Keratinocyte (primary cell): ENCODE measurements at regions not wholly inside any gene's neighbourhood (a gene's known extent, or its start where the extent isn't known, plus 50 kb on each side); places are given as distances from the start of the nearest gene placed in this dataset.

Source experiments
- DNase-seq: peaks from one replicate; pipeline ENCODE4 v3.0.0-alpha.2; 2011; ENCODE audit warnings: low read depth, missing footprints, low spot score
- FAIRE-seq: peaks from 2 replicates; lab custom pipeline; 2011; peaks lifted over from hg19 to GRCh38; lab: Jason Lieb, UNC
- H2AFZ ChIP-seq: 2 replicates; pipeline ENCODE4 v1.6.0; 2012; ENCODE audit warnings: low read length, control low read depth, inconsistent platforms; ENCODE audit not compliant: control insufficient read depth
- H3K27ac ChIP-seq: 2 replicates; pipeline ENCODE4 v1.5.1; 2011; ENCODE audit warnings: low read length; ENCODE audit not compliant: control insufficient read depth, insufficient read depth
- H3K27me3 ChIP-seq: 3 replicates; pipeline ENCODE4 v1.6.0; 2011; ENCODE audit warnings: low read length; ENCODE audit not compliant: control insufficient read depth, insufficient read depth; ENCODE audit errors: extremely low read depth
- H3K36me3 ChIP-seq, 2 experiments: 2 replicates in 1 of 2; 3 replicates in 1 of 2; pipeline ENCODE4 v1.5.1; 2011; ENCODE audit warnings: low read length in 2 of 2, mild to moderate bottlenecking in 1 of 2; ENCODE audit not compliant: control insufficient read depth in 2 of 2, insufficient read depth in 2 of 2; ENCODE audit errors: extremely low read depth in 1 of 2
- H3K4me1 ChIP-seq: 3 replicates; pipeline ENCODE4 v1.5.1; 2011; ENCODE audit warnings: low read length; ENCODE audit not compliant: control insufficient read depth, insufficient read depth; ENCODE audit errors: extremely low read depth
- H3K4me2 ChIP-seq: 3 replicates; pipeline ENCODE4 v1.6.0; 2011; ENCODE audit warnings: low read depth, low read length; ENCODE audit not compliant: control insufficient read depth, insufficient read depth; ENCODE audit errors: extremely low read depth
- H3K4me3 ChIP-seq, 3 experiments: fragments of 200-600 bp in 1 of 3; sonication (generic) in 1 of 3; 2 replicates in 2 of 3; 3 replicates in 1 of 3; pipeline ENCODE4 v1.5.1; 2011 to 2016; ENCODE audit warnings: low read length in 3 of 3, mild to moderate bottlenecking in 3 of 3, control low read depth in 2 of 3, inconsistent platforms in 1 of 3, low read depth in 1 of 3, mixed read lengths in 1 of 3, mixed run types in 1 of 3, moderate library complexity in 1 of 3; ENCODE audit not compliant: control insufficient read depth in 2 of 3, insufficient read depth in 2 of 3; ENCODE audit errors: extremely low read depth in 1 of 3
- H3K79me2 ChIP-seq: 2 replicates; pipeline ENCODE4 v1.6.0; 2012; ENCODE audit warnings: low read length; ENCODE audit not compliant: control insufficient read depth, insufficient read depth
- H3K9ac ChIP-seq: 3 replicates; pipeline ENCODE4 v1.6.0; 2011; ENCODE audit warnings: low read length; ENCODE audit not compliant: control insufficient read depth, insufficient read depth; ENCODE audit errors: extremely low read depth
- H3K9me1 ChIP-seq: 3 replicates; pipeline ENCODE4 v1.6.0; 2011; ENCODE audit warnings: low read length; ENCODE audit not compliant: control insufficient read depth, insufficient read depth; ENCODE audit errors: extremely low read depth
- H3K9me3 ChIP-seq: 2 replicates; pipeline ENCODE4 v1.5.1; 2012; ENCODE audit warnings: low read depth, low read length; ENCODE audit not compliant: control insufficient read depth
- H4K20me1 ChIP-seq: 3 replicates; pipeline ENCODE4 v1.6.0; 2011; ENCODE audit warnings: low read length; ENCODE audit not compliant: control insufficient read depth, insufficient read depth; ENCODE audit errors: extremely low read depth
- EZH2 ChIP-seq: IDR thresholded peaks from one replicate; pipeline ENCODE4 v1.6.1; 2012; ENCODE audit warnings: inconsistent platforms, mild to moderate bottlenecking, low read length, moderate library complexity
- dilution Hi-C: fragments of 300-500 bp; cut with MboI; formaldehyde crosslinking; loops from one replicate; pipeline ENCODE4 v1.7.0; 2020; ENCODE audit warnings: low sequenced_read_pairs; ENCODE audit not compliant: extremely low pct_ligation_motif_present
- TF ChIP-seq, protein P1 (sequence below), 3 experiments: IDR thresholded peaks in 1 of 3; conservative IDR thresholded peaks in 1 of 3; optimal IDR thresholded peaks in 1 of 3; 2 replicates in 2 of 3; 3 replicates in 1 of 3; pipeline versions ENCODE3 to v1.5.1; 2011; ENCODE audit warnings: low read length in 3 of 3, mild to moderate bottlenecking in 3 of 3, moderate library complexity in 2 of 3, control low read depth in 1 of 3, inconsistent platforms in 1 of 3; ENCODE audit not compliant: insufficient read depth in 2 of 3; ENCODE audit errors: extremely low read depth in 1 of 3

DNA sequence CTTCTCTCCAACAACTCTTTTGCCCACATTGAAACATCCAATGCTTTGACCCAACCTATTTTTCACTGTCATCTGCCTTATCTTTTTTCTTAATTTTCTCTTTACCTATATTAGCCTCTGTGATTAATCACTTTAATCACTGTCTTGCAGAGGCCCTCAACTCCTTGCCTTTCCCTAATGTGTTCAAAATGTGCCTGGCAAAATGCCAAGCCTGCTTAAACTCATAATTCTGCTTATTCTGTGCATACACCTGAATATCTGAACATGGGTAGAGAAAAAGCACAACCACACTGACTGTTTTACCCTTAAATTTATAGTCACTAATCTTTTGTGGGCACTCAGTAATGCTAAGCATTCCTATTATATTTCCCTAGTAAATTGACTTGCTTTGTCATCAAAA, 63.0 kb upstream of the GALNT13 start:
- dilution Hi-C loops, result no loop called here
- DNase-seq (no peak), FAIRE-seq (no peak)
- TF ChIP-seq, protein P1, sequence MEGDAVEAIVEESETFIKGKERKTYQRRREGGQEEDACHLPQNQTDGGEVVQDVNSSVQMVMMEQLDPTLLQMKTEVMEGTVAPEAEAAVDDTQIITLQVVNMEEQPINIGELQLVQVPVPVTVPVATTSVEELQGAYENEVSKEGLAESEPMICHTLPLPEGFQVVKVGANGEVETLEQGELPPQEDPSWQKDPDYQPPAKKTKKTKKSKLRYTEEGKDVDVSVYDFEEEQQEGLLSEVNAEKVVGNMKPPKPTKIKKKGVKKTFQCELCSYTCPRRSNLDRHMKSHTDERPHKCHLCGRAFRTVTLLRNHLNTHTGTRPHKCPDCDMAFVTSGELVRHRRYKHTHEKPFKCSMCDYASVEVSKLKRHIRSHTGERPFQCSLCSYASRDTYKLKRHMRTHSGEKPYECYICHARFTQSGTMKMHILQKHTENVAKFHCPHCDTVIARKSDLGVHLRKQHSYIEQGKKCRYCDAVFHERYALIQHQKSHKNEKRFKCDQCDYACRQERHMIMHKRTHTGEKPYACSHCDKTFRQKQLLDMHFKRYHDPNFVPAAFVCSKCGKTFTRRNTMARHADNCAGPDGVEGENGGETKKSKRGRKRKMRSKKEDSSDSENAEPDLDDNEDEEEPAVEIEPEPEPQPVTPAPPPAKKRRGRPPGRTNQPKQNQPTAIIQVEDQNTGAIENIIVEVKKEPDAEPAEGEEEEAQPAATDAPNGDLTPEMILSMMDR (optimal IDR thresholded peaks at IDR 0.05 in 1 of 3, IDR thresholded peaks at IDR 0.05 in 1 of 3, conservative IDR thresholded peaks at IDR 0.05 in 1 of 3; ENCODE audit: extremely low read depth in 1 of 3, insufficient read depth in 2 of 3, low read length in 3 of 3), result no peak
- TF ChIP-seq EZH2, result no peak
- H3K27me3 ChIP-seq, result no peaks in the 10 kb centered on the region
- no peak overlapping the region for H3K4me3 ChIP-seq
- H3K27ac ChIP-seq, result no peak overlapping the region
- H4K20me1 ChIP-seq, result no peaks in the 10 kb centered on the region
- no peaks in the 10 kb centered on the region for H3K9me1 ChIP-seq
- H3K9ac ChIP-seq, result no peak overlapping the region
- H3K36me3 ChIP-seq, result no peaks in the 10 kb centered on the region
- no peaks in the 10 kb centered on the region for H3K79me2 ChIP-seq
- H3K4me1 ChIP-seq, result no peaks in the 10 kb centered on the region
- H3K4me2 ChIP-seq, result no peak overlapping the region
- no peak overlapping the region for H2AFZ ChIP-seq
- H3K9me3 ChIP-seq, result no peaks in the 10 kb centered on the region

DNA sequence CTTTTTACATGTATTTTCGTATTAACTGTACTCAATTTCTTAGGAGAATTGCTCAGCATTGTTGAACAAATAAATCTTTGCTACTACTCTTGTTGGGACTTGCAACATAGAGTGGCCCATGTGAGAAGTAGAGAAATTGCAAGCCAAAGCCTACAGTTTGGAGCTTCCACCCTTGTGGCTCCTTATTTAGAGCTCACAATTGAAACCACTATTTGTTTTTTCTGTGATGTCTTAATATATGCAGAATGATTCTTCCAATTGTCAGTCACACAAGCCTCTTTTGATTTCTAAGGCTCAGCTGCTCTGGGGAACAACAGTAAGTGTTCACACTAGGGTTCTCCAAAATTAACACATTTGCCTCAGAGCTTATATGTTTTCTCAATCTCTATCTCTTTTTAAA, 60.2 kb upstream of the GALNT13 start:
- no peaks in the 10 kb centered on the region for H3K27me3 ChIP-seq
- FAIRE-seq (no peak), DNase-seq (no peak)
- H3K4me1 ChIP-seq, result no peaks in the 10 kb centered on the region
- no peak overlapping the region for H2AFZ ChIP-seq
- H3K9me1 ChIP-seq, result no peaks in the 10 kb centered on the region
- H3K79me2 ChIP-seq, result no peaks in the 10 kb centered on the region
- H3K9me3 ChIP-seq, result no peaks in the 10 kb centered on the region
- H3K36me3 ChIP-seq, result no peaks in the 10 kb centered on the region
- TF ChIP-seq, protein P1 (optimal IDR thresholded peaks at IDR 0.05 in 1 of 3, IDR thresholded peaks at IDR 0.05 in 1 of 3, conservative IDR thresholded peaks at IDR 0.05 in 1 of 3; ENCODE audit: extremely low read depth in 1 of 3, insufficient read depth in 2 of 3, low read length in 3 of 3), result no peak
- TF ChIP-seq EZH2, result no peak
- H3K9ac ChIP-seq, result no peak overlapping the region
- no peak overlapping the region for H3K4me2 ChIP-seq
- H3K4me3 ChIP-seq, result no peak overlapping the region
- H3K27ac ChIP-seq, result no peak overlapping the region
- dilution Hi-C loops, result no loop called here
- no peaks in the 10 kb centered on the region for H4K20me1 ChIP-seq
